ENCODE measurements at regions not wholly inside any gene's neighbourhood (a gene's known extent, or its start where the extent isn't known, plus 50 kb on each side); places are given as distances from the start of the nearest gene placed in this dataset.

DNA sequence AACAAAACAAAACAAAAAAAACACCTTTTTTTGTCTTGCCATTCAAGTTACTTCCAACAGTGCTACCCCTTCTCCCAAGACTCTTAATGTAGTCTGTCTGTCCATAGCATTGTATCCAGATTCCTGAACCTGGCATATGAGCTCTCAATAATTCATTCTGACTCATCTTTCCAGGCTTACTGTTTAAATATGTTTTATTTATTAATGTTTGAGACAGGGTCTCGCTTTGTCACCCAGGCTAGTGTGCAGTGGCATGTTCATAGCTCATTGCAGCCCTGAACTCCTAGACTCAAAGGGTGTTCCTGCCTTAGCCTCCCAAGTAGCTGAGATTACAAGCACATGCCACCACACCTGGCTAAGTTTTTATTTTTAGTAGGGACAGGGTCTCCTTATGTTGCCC is 208.0 kb upstream of the DMRT1 start:
- TF ChIP-seq POLR2A (IDR thresholded peaks at IDR 0.05) (no peak), CTCF (IDR thresholded peaks at IDR 0.05) (no peak)

Measured in prostate gland (tissue), 2 donors.